Sigmoid colon (tissue), 6 donors: ENCODE measurements at regions not wholly inside any gene's neighbourhood (a gene's known extent, or its start where the extent isn't known, plus 50 kb on each side); places are given as distances from the start of the nearest gene placed in this dataset.

Experiments used
- DNase-seq: peaks from one replicate; pipeline ENCODE4 v3.0.0-alpha.2; 2019
- H3K27ac ChIP-seq, 4 donors: fragments of 200-600 bp; sonication (generic); one replicate each; pipeline ENCODE4 v1.5.1; 2016 to 2019; ENCODE audit warnings: mild to moderate bottlenecking in 1 of 4
- H3K27me3 ChIP-seq, 3 donors: fragments of 200-600 bp; sonication (generic); one replicate each; pipeline ENCODE4 v1.5.1; 2019; ENCODE audit warnings: mild to moderate bottlenecking in 1 of 3
- H3K36me3 ChIP-seq, 4 donors: fragments of 200-600 bp; sonication (generic); one replicate each; pipeline ENCODE4 v1.5.1; 2016 to 2019
- H3K4me1 ChIP-seq, 4 donors: fragments of 200-600 bp; sonication (generic); one replicate each; pipeline ENCODE4 v1.5.1; 2017 to 2019
- H3K4me3 ChIP-seq, 4 donors: fragments of 200-600 bp; sonication (generic); one replicate each; pipeline ENCODE4 v1.5.1; 2017 to 2019; ENCODE audit warnings: mild to moderate bottlenecking in 2 of 4, moderate library complexity in 1 of 4
- H3K9me3 ChIP-seq, 4 donors: fragments of 200-600 bp in 3 of 4; sonication (generic) in 3 of 4; one replicate each; pipeline versions ENCODE4 v1.5.1 to v1.6.1; 2013 to 2019
- CTCF ChIP-seq, 4 experiments: fragments of 450-650 bp in 3 of 4; fragments of 200-600 bp in 1 of 4; IDR thresholded peaks; one replicate each; pipeline ENCODE4 v1.5.1; 2016 to 2019; ENCODE audit warnings: antibody characterized with exemption in 4 of 4, mild to moderate bottlenecking in 3 of 4, moderate library complexity in 2 of 4
- EP300 ChIP-seq, 4 donors: sonication (generic); formaldehyde crosslinking; IDR thresholded peaks; one replicate each; pipeline ENCODE4 v1.6.1; 2017; ENCODE audit warnings: antibody characterized with exemption in 4 of 4
- POLR2A ChIP-seq, 2 donors: fragments of 450-650 bp; IDR thresholded peaks; one replicate each; pipeline ENCODE4 v1.6.1; 2016; ENCODE audit warnings: antibody characterized with exemption in 2 of 2, mild to moderate bottlenecking in 2 of 2, moderate library complexity in 2 of 2
- POLR2AphosphoS5 ChIP-seq, 4 donors: sonication (generic); formaldehyde crosslinking; IDR thresholded peaks; one replicate each; pipeline ENCODE4 v1.6.1; 2017; ENCODE audit warnings: antibody characterized with exemption in 4 of 4
- WGBS, 2 donors: extraction: QIAGEN DNeasy Blood & Tissue Kit; methylation state at CpG; one replicate each; pipeline ENCODE4 v1.1.7; 2013; 5-methylcytosine and 5-hydroxymethylcytosine counted together
- intact Hi-C: fragments of 100-400 bp; cut with DNase I; formaldehyde crosslinking; loops from one replicate; pipeline ENCODE4 v1.15.1; 2023
- donor health status: healthy with polysubstance abuse.
- donor health status: healthy.

- H3K27ac ChIP-seq: no peak overlapping the region
- 67 to 79% methylated on average over 2 of the region's 2 CpGs for WGBS, 2 donors
- H3K27me3 ChIP-seq: no peaks in the 10 kb centered on the region
- H3K4me1 ChIP-seq: no peaks in the 10 kb centered on the region
- intact Hi-C loops: no loop called here
- H3K36me3 ChIP-seq: no peaks in the 10 kb centered on the region
- no peak overlapping the region for H3K4me3 ChIP-seq
- no peak for TF ChIP-seq CTCF (IDR thresholded peaks at IDR 0.05)
- no peak for TF ChIP-seq EP300 (IDR thresholded peaks at IDR 0.05)
- no peak for TF ChIP-seq POLR2A (IDR thresholded peaks at IDR 0.05)
- no peak for TF ChIP-seq POLR2AphosphoS5 (IDR thresholded peaks at IDR 0.05)
- H3K9me3 ChIP-seq: no peaks in the 10 kb centered on the region
- no peak for DNase-seq
These were observed 495.2 kb upstream of the GRM3 start for GRCh38 chr7:86148501-86148900.

GRCh38 chr7:86137343-86137742 lies 506.4 kb upstream of the GRM3 start:
- no peak for TF ChIP-seq CTCF (IDR thresholded peaks at IDR 0.05)
- no peak for TF ChIP-seq POLR2AphosphoS5 (IDR thresholded peaks at IDR 0.05)
- TF ChIP-seq EP300 (IDR thresholded peaks at IDR 0.05): no peak
- no peak for TF ChIP-seq POLR2A (IDR thresholded peaks at IDR 0.05)
- no peaks in the 10 kb centered on the region for H3K4me1 ChIP-seq
- DNase-seq: no peak

GRCh38 chr7:86130268-86130667 lies 513.4 kb upstream of the GRM3 start:
- intact Hi-C loops: no loop called here
- H3K4me3 ChIP-seq: no peak overlapping the region

More at GRCh38 chr7:86137343-86137742, 506.4 kb upstream of the GRM3 start:
- no peak overlapping the region for H3K4me3 ChIP-seq
- no peaks in the 10 kb centered on the region for H3K9me3 ChIP-seq
- intact Hi-C loops: no loop called here
- no peak overlapping the region for H3K27ac ChIP-seq
- H3K36me3 ChIP-seq: no peaks in the 10 kb centered on the region
- no peaks in the 10 kb centered on the region for H3K27me3 ChIP-seq

GRCh38 chr7:86123476-86123875 lies 520.2 kb upstream of the GRM3 start:
- Histone ChIP-seq H3K36me3 (no peaks in the 10 kb centered on the region), H3K27me3 (no peaks in the 10 kb centered on the region), H3K4me3 (no peak overlapping the region), H3K9me3 (no peaks in the 10 kb centered on the region), H3K4me1 (no peaks in the 10 kb centered on the region), H3K27ac (no peak overlapping the region)
- no peak for DNase-seq
- intact Hi-C loops: no loop called here
- no peak for TF ChIP-seq EP300 (IDR thresholded peaks at IDR 0.05)
- TF ChIP-seq POLR2A (IDR thresholded peaks at IDR 0.05): no peak
- no peak for TF ChIP-seq POLR2AphosphoS5 (IDR thresholded peaks at IDR 0.05)
- 80 to 83% methylated on average over 4 of the region's 4 CpGs for WGBS, 2 donors

More at GRCh38 chr7:86130268-86130667, 513.4 kb upstream of the GRM3 start:
- 87 to 89% methylated on average over 10 of the region's 10 CpGs for WGBS, 2 donors
- no peak for TF ChIP-seq POLR2AphosphoS5 (IDR thresholded peaks at IDR 0.05)
- no peak for TF ChIP-seq CTCF (IDR thresholded peaks at IDR 0.05)
- no peak for TF ChIP-seq POLR2A (IDR thresholded peaks at IDR 0.05)
- TF ChIP-seq EP300 (IDR thresholded peaks at IDR 0.05): no peak
- no peaks in the 10 kb centered on the region for H3K4me1 ChIP-seq
- H3K27ac ChIP-seq: no peak overlapping the region
- no peaks in the 10 kb centered on the region for H3K36me3 ChIP-seq
- no peaks in the 10 kb centered on the region for H3K9me3 ChIP-seq
- DNase-seq: peak; percentile 55
- H3K27me3 ChIP-seq: no peaks in the 10 kb centered on the region

- peaks cover 0 to 3% (median 0%) of the 10 kb centered on the region in 4 donors for H3K9me3 ChIP-seq
- H3K27me3 ChIP-seq: no peaks in the 10 kb centered on the region
- H3K27ac ChIP-seq: no peak overlapping the region
- TF ChIP-seq EP300 (IDR thresholded peaks at IDR 0.05): no peak
- TF ChIP-seq POLR2A (IDR thresholded peaks at IDR 0.05): no peak
- TF ChIP-seq POLR2AphosphoS5 (IDR thresholded peaks at IDR 0.05): no peak
- no peak for TF ChIP-seq CTCF (IDR thresholded peaks at IDR 0.05)
- no peak overlapping the region for H3K4me3 ChIP-seq
- H3K36me3 ChIP-seq: no peaks in the 10 kb centered on the region
- intact Hi-C loops: no loop called here
- no peaks in the 10 kb centered on the region for H3K4me1 ChIP-seq
- no peak for DNase-seq
- WGBS, 2 donors: 54 to 68% methylated on average over 1 of the region's 1 CpG
These were observed 549.5 kb upstream of the GRM3 start for GRCh38 chr7:86094166-86094669.
